ENCODE measurements at regions not wholly inside any gene's neighbourhood (a gene's known extent, or its start where the extent isn't known, plus 50 kb on each side); places are given as distances from the start of the nearest gene placed in this dataset.
"Not testable (repeated sequence)": the region's sequence is repeated elsewhere in the genome, so short reads cannot be mapped to it uniquely, and the experiment has no call there.

- 1 to 72% (median 31%) methylated on average over 1 of the region's 1 CpG for WGBS, 5 donors
- H3K4me3 ChIP-seq, result no peak overlapping the region
- H3K36me3 ChIP-seq, result no peaks in the 10 kb centered on the region
- H3K9me3 ChIP-seq, result no peaks in the 10 kb centered on the region
- DNase-seq, result no peak
- intact Hi-C loops (cut with DNase I; ENCODE audit: low total_unique reads), result no loop called here
- no peaks in the 10 kb centered on the region for H3K27me3 ChIP-seq (replicated peaks in 1 of 7)
- TF ChIP-seq CTCF (IDR thresholded peaks at IDR 0.05 in 8 of 11, conservative IDR thresholded peaks at IDR 0.05 in 3 of 11) (no peak), POLR2A (IDR thresholded peaks at IDR 0.05) (no peak), POLR2AphosphoS5 (IDR thresholded peaks at IDR 0.05) (no peak)
- no peaks in the 10 kb centered on the region for H3K4me1 ChIP-seq
- no peak overlapping the region for H3K27ac ChIP-seq
Measured at GRCh38 chr1:157304271-157304670, 166.1 kb upstream of the ETV3 start.

GRCh38 chr1:157302724-157303123 is 164.5 kb upstream of the ETV3 start:
- intact Hi-C loops (cut with DNase I; ENCODE audit: low total_unique reads), result no loop called here
- Histone ChIP-seq H3K4me1 (no peaks in the 10 kb centered on the region), H3K4me3 (no peak overlapping the region), H3K36me3 (no peaks in the 10 kb centered on the region), H3K9me3 (no peaks in the 10 kb centered on the region), H3K27ac (no peak overlapping the region), H3K27me3 (replicated peaks in 1 of 7) (no peaks in the 10 kb centered on the region)
- TF ChIP-seq CTCF (IDR thresholded peaks at IDR 0.05 in 8 of 11, conservative IDR thresholded peaks at IDR 0.05 in 3 of 11) (no peak), POLR2AphosphoS5 (IDR thresholded peaks at IDR 0.05) (no peak), POLR2A (IDR thresholded peaks at IDR 0.05) (no peak)
- 70 to 86% (median 73%) methylated on average over 4 of the region's 4 CpGs for WGBS, 5 donors
- DNase-seq, result no peak

GRCh38 chr1:157302199-157302497 is 164.0 kb upstream of the ETV3 start:
- H3K4me1 ChIP-seq, result no peaks in the 10 kb centered on the region
- H3K36me3 ChIP-seq, result no peaks in the 10 kb centered on the region
- H3K27me3 ChIP-seq (replicated peaks in 1 of 7), result no peaks in the 10 kb centered on the region
- H3K27ac ChIP-seq, result no peak overlapping the region
- intact Hi-C loops (cut with DNase I; ENCODE audit: low total_unique reads), result no loop called here
- H3K4me3 ChIP-seq, result no peak overlapping the region
- H3K9me3 ChIP-seq, result no peaks in the 10 kb centered on the region
- 86 to 94% (median 88%) methylated on average over 3 of the region's 3 CpGs for WGBS, 5 donors
- DNase-seq, result no peak
- TF ChIP-seq POLR2A (IDR thresholded peaks at IDR 0.05), result no peak
- TF ChIP-seq POLR2AphosphoS5 (IDR thresholded peaks at IDR 0.05), result no peak
- TF ChIP-seq CTCF (IDR thresholded peaks at IDR 0.05 in 8 of 11, conservative IDR thresholded peaks at IDR 0.05 in 3 of 11), result no peak

- no peak overlapping the region for H3K27ac ChIP-seq
- 79 to 91% (median 87%) methylated on average over 2 of the region's 2 CpGs for WGBS, 5 donors
- no peaks in the 10 kb centered on the region for H3K4me1 ChIP-seq
- no peaks in the 10 kb centered on the region for H3K27me3 ChIP-seq (replicated peaks in 1 of 7)
- intact Hi-C loops (cut with DNase I; ENCODE audit: low total_unique reads), result no loop called here
- no peak for DNase-seq
- no peak overlapping the region for H3K4me3 ChIP-seq
- TF ChIP-seq POLR2AphosphoS5 (IDR thresholded peaks at IDR 0.05), result no peak
- TF ChIP-seq POLR2A (IDR thresholded peaks at IDR 0.05), result no peak
- TF ChIP-seq CTCF (IDR thresholded peaks at IDR 0.05 in 8 of 11, conservative IDR thresholded peaks at IDR 0.05 in 3 of 11), result no peak
- H3K9me3 ChIP-seq, result no peaks in the 10 kb centered on the region
- no peaks in the 10 kb centered on the region for H3K36me3 ChIP-seq
Measured at GRCh38 chr1:157301477-157302198, 163.4 kb upstream of the ETV3 start.

- intact Hi-C loops (cut with DNase I; ENCODE audit: low total_unique reads); H3K4me1 ChIP-seq; H3K4me3 ChIP-seq; H3K36me3 ChIP-seq; H3K9me3 ChIP-seq; H3K27ac ChIP-seq; DNase-seq: not testable (repeated sequence)
- whole genome bisulfite sequencing, 5 donors, result 85 to 95% (median 91%) methylated on average over 9 to 10 of the region's 10 CpGs
- H3K27me3 ChIP-seq (replicated peaks in 1 of 7), result peaks cover 0 to 13% (median 0%) of the 10 kb centered on the region in 7 donors
Measured at GRCh38 chr1:157294387-157295145, 156.4 kb upstream of the ETV3 start.

Data from spleen (tissue), 11 donors.